Activated CD8-positive, alpha-beta T cell treated with anti-CD3 and anti-CD28 coated beads for 36 hours (primary cell): ENCODE measurements at regions not wholly inside any gene's neighbourhood (a gene's known extent, or its start where the extent isn't known, plus 50 kb on each side); places are given as distances from the start of the nearest gene placed in this dataset.

ENCODE experiments used
- ATAC-seq: fragments of 200-7000 bp; cut with Tn5 transposase; one replicate; pipeline ENCODE4 v1.10.0; 2021; ENCODE audit warnings: mild to moderate bottlenecking, moderate library complexity
- CTCF ChIA-PET: fragments of 350-600 bp; sonication (Branson Sonifier 250); formaldehyde crosslinking; loops from one replicate; lab custom pipeline; 2021; ENCODE audit warnings: antibody characterized with exemption; lab: Charles Lee
- POLR2A ChIA-PET: fragments of 350-600 bp; sonication (Branson Sonifier 250); formaldehyde crosslinking; loops from one replicate; lab custom pipeline; 2021; ENCODE audit warnings: antibody characterized with exemption; lab: Charles Lee
- DNase-seq: peaks from one replicate; pipeline ENCODE4 v3.0.0-alpha.2; 2020
- H3K27ac Mint-ChIP-seq: one replicate; pipeline ENCODE4 v1.8.0; 2021; ENCODE audit warnings: mild to moderate bottlenecking, mixed read lengths
- H3K27me3 Mint-ChIP-seq: one replicate; pipeline ENCODE4 v1.8.0; 2021; ENCODE audit warnings: mixed read lengths
- H3K36me3 Mint-ChIP-seq: one replicate; pipeline ENCODE4 v1.8.0; 2021; ENCODE audit warnings: low read depth, mixed read lengths
- H3K4me1 Mint-ChIP-seq: one replicate; pipeline ENCODE4 v1.8.0; 2021; ENCODE audit warnings: low read depth, mixed read lengths
- H3K4me3 Mint-ChIP-seq: one replicate; pipeline ENCODE4 v1.8.0; 2021; ENCODE audit warnings: mild to moderate bottlenecking, moderate library complexity, mixed read lengths
- H3K9me3 Mint-ChIP-seq: one replicate; pipeline ENCODE4 v1.8.0; 2021; ENCODE audit warnings: mixed read lengths
- intact Hi-C: fragments of 100-400 bp; cut with micrococcal nuclease; formaldehyde crosslinking; loops from one replicate; pipeline ENCODE4 v1.10.0; 2022
- TF ChIP-seq, protein P1 (sequence below): fragments of 200-600 bp; IDR thresholded peaks from one replicate; pipeline ENCODE4 v1.8.0; 2022; ENCODE audit warnings: antibody characterized with exemption, mild to moderate bottlenecking

DNA sequence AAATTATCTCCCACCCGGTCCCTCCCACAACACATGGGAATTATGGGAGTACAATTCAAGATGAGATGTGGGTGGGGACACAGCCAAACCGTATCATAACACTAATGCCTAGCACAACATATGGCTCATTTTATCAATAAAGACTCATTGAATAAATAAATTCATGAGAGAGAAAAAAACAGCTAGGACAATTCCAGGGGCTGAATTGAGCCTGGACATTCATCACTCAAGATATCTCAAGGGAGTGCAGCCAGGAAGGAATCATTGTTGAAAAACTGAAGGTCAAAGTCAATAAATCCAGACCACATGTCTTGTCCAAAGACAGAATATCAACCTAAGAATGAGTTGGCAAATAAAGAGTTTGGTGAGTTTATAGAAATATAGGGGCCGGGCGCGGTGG is 644.1 kb downstream of the PLPP3 start:
- intact Hi-C loops = no loop called here
- CTCF ChIA-PET = no interaction called here
- Mint-ChIP-seq H3K4me1 (no peaks in the 10 kb centered on the region), H3K4me3 (no peak overlapping the region), H3K27ac (no peak overlapping the region), H3K27me3 (peaks cover 2% of the 10 kb centered on the region), H3K9me3 (peaks cover 1% of the 10 kb centered on the region), H3K36me3 (no peaks in the 10 kb centered on the region)
- TF ChIP-seq, protein P1, sequence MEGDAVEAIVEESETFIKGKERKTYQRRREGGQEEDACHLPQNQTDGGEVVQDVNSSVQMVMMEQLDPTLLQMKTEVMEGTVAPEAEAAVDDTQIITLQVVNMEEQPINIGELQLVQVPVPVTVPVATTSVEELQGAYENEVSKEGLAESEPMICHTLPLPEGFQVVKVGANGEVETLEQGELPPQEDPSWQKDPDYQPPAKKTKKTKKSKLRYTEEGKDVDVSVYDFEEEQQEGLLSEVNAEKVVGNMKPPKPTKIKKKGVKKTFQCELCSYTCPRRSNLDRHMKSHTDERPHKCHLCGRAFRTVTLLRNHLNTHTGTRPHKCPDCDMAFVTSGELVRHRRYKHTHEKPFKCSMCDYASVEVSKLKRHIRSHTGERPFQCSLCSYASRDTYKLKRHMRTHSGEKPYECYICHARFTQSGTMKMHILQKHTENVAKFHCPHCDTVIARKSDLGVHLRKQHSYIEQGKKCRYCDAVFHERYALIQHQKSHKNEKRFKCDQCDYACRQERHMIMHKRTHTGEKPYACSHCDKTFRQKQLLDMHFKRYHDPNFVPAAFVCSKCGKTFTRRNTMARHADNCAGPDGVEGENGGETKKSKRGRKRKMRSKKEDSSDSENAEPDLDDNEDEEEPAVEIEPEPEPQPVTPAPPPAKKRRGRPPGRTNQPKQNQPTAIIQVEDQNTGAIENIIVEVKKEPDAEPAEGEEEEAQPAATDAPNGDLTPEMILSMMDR = no peak
- DNase-seq (no peak), ATAC-seq (no peak)
- POLR2A ChIA-PET = no interaction called here

DNA sequence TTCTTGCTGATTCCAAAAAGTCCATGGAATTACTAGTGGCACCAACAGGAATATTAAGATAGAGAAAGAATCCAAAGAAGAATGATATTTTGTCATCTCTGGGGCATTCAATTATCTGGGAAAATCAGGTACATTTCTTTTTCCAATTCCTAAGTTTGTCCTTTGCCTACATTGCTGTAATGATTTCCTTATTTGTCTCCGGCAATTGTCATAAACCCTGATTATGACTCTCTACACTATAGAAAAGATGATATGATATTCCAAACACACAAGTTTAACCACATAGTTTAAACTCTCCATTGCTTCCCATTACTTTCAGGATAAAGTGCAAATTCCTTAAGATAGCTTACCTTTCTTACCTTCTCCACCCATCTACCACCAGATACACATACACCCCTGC is 647.0 kb downstream of the PLPP3 start:
- POLR2A ChIA-PET = no interaction called here
- peaks cover 1% of the 10 kb centered on the region for H3K9me3 Mint-ChIP-seq
- peaks cover 4% of the 10 kb centered on the region for H3K27me3 Mint-ChIP-seq
- CTCF ChIA-PET = no interaction called here
- DNase-seq (no peak), ATAC-seq (no peak)
- H3K27ac Mint-ChIP-seq = no peak overlapping the region
- no peaks in the 10 kb centered on the region for H3K36me3 Mint-ChIP-seq
- TF ChIP-seq, protein P1 = no peak
- no peaks in the 10 kb centered on the region for H3K4me1 Mint-ChIP-seq
- intact Hi-C loops = no loop called here
- no peak overlapping the region for H3K4me3 Mint-ChIP-seq

DNA sequence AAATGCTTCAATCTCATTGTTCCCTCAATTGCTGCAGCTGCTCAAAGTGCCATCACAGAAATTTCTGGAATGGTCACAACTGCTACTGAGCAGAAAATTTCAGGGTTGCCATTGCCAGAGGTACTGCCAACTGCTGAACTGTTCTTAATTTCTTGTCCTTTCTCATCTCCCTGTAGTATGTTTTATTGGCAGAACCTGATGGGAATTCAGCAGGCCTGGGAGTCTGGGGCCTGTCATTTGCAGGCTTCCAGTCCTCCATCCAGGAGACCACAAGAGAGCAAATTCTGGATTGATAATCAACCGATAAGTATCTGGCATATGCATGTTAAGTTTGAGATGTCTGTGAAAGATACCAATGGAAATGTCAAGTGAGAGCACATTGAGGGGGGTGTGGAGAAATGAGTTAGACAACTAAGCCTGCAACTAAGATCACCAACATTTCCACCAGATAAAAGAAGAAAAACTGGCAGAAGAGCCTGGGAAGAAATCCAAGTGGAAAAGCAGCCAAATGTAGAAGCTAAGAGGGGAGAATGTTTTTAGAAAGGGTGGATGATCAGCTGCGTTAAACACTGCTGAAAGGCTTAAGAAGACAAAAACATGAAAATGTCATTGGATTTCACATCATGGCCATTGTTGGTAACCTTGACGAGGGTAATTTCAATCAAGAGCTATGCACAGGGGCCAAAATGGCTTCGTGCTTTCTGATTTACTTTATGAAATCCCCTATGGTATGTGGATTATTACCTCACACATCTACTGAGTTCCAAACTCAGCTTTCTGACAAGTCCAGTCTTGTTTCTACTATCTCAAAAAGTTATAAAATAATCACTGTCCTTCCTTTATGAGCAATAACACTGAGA is 648.1 kb downstream of the PLPP3 start:
- ATAC-seq (no peak), DNase-seq (no peak)
- TF ChIP-seq, protein P1 = no peak
- ChIA-PET CTCF (no interaction called here), POLR2A (no interaction called here)
- Mint-ChIP-seq H3K9me3 (peaks cover 1% of the 10 kb centered on the region), H3K4me1 (no peaks in the 10 kb centered on the region), H3K36me3 (no peaks in the 10 kb centered on the region), H3K4me3 (no peak overlapping the region), H3K27me3 (peaks cover 4% of the 10 kb centered on the region), H3K27ac (no peak overlapping the region)
- intact Hi-C loops = no loop called here

DNA sequence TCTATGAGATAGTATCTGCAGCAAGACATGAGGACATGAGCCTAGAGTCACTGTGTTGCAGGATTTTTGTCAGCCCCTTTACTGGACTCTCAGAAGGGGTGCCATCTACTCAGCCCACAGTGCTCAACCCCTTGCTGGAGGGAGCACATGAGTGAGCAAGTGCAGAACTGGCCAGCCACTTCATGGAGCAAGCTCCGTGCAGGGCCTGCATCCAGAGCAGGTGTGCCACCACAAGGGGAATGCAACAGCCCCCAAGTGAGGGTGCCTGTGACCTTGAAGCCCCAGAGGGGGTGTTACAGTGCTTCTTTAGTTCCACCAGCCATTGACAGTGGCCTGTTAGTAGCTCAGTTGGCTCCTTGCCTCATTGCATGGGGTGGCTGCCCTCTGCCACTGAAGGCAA is 649.7 kb downstream of the PLPP3 start:
- ChIA-PET POLR2A (no interaction called here), CTCF (no interaction called here)
- DNase-seq (no peak), ATAC-seq (no peak)
- Mint-ChIP-seq H3K9me3 (no peaks in the 10 kb centered on the region), H3K27ac (no peak overlapping the region), H3K27me3 (peaks cover 4% of the 10 kb centered on the region), H3K36me3 (no peaks in the 10 kb centered on the region), H3K4me3 (no peak overlapping the region), H3K4me1 (no peaks in the 10 kb centered on the region)
- TF ChIP-seq, protein P1 = no peak
- intact Hi-C loops = no loop called here

DNA sequence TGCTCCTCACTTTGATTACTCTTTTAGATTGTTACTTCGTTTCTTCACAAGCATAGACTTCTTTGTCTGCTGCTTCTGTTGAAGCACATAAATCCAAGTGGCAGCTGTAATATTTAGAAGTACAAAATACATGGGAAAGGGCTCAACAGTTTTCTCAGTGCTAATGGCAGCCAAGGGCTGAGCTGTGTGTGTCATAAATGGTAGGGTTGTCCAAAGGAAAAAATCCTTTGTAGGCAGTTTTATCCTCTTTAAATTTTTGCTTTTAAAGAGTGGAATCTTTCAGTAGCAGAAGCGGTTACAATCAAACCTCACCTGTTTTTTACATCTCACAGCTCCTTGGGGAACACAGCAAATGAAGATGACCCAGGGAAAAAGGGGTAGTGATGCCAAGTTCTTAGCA is 650.8 kb downstream of the PLPP3 start:
- Mint-ChIP-seq H3K4me1 (no peaks in the 10 kb centered on the region), H3K27ac (no peak overlapping the region), H3K9me3 (no peaks in the 10 kb centered on the region), H3K4me3 (no peak overlapping the region), H3K36me3 (no peaks in the 10 kb centered on the region), H3K27me3 (peaks cover 4% of the 10 kb centered on the region)
- ChIA-PET CTCF (no interaction called here), POLR2A (no interaction called here)
- ATAC-seq (no peak), DNase-seq (no peak)
- intact Hi-C loops = no loop called here
- TF ChIP-seq, protein P1 = no peak
